ENCODE measurements at regions not wholly inside any gene's neighbourhood (a gene's known extent, or its start where the extent isn't known, plus 50 kb on each side); places are given as distances from the start of the nearest gene placed in this dataset.

DNA sequence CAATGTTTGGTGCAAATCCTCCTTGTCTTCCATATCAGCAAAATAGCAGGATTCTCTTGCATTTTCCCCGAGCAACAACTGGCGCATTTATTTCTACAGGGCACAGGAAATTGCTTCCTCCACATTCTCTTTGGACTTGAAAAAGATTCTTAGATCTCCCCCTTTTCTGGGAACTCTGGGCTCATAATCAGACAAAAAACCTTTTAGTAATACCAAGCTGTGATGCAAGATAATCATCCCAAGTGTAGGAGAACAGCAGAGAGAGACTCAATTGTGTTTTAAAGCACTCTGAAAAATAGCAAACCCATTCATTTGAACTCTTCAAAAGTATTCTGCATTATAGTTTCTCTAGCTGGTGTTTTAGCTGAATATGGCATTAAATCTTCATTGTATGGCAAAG lies 419.6 kb upstream of the NPVF start:
- DNase-seq (no peak), ATAC-seq (no peak)
- Histone ChIP-seq H3K9me3 (no peaks in the 10 kb centered on the region), H3K4me1 (ENCODE audit: low read depth) (no peaks in the 10 kb centered on the region), H3K36me3 (ENCODE audit: low read depth) (no peaks in the 10 kb centered on the region), H3K4me3 (no peak overlapping the region)
- TF ChIP-seq, protein P1, sequence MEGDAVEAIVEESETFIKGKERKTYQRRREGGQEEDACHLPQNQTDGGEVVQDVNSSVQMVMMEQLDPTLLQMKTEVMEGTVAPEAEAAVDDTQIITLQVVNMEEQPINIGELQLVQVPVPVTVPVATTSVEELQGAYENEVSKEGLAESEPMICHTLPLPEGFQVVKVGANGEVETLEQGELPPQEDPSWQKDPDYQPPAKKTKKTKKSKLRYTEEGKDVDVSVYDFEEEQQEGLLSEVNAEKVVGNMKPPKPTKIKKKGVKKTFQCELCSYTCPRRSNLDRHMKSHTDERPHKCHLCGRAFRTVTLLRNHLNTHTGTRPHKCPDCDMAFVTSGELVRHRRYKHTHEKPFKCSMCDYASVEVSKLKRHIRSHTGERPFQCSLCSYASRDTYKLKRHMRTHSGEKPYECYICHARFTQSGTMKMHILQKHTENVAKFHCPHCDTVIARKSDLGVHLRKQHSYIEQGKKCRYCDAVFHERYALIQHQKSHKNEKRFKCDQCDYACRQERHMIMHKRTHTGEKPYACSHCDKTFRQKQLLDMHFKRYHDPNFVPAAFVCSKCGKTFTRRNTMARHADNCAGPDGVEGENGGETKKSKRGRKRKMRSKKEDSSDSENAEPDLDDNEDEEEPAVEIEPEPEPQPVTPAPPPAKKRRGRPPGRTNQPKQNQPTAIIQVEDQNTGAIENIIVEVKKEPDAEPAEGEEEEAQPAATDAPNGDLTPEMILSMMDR (IDR thresholded peaks at IDR 0.05): no peak
- intact Hi-C loops (cut with DNase I, micrococcal nuclease): no loop called here

DNA sequence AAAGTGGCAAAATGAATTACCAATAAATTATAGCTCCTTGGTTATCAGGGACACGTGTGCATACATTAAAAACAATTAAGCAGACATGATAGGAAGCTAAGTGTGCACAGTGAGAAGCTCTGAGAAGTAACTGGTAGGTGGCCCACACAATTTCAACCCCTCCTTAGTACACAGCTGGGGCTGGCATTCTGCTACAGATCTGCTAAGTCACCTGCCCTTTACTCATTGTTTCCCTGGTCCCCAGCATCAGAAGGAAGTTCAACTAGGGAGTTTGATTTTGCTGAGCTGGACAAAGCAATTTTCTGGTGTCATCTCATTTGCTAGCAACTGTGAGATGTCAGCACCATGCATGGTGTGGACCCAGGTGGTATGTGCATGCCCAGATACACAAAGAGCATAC lies 424.1 kb upstream of the NPVF start:
- TF ChIP-seq, protein P1 (IDR thresholded peaks at IDR 0.05): no peak
- intact Hi-C loops (cut with DNase I, micrococcal nuclease): no loop called here
- Histone ChIP-seq H3K36me3 (ENCODE audit: low read depth) (no peaks in the 10 kb centered on the region), H3K4me1 (ENCODE audit: low read depth) (no peaks in the 10 kb centered on the region), H3K9me3 (no peaks in the 10 kb centered on the region), H3K4me3 (no peak overlapping the region)
- DNase-seq (no peak), ATAC-seq (no peak)

DNA sequence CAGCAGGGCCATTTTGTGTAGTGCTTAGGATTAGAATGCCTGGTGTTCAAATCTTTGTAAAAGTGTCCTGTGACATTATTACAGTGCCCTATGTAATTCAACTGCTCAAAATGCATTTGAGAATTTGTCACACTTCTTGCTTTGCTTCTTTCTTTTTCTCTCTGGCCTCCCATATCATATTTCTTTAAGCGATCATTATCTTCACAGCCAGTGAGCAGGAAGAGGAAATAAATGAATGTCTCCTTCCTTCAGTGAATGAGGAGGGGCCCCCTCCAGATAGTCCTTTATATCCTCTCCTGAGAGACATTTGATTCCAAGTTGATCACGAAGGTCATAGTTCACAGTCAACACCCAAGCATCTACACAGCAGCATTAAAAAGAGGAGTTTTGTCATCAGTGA lies 425.1 kb upstream of the NPVF start:
- intact Hi-C loops (cut with DNase I, micrococcal nuclease): no loop called here
- Histone ChIP-seq H3K9me3 (no peaks in the 10 kb centered on the region), H3K4me1 (ENCODE audit: low read depth) (no peaks in the 10 kb centered on the region), H3K4me3 (no peak overlapping the region), H3K36me3 (ENCODE audit: low read depth) (no peaks in the 10 kb centered on the region)
- TF ChIP-seq, protein P1 (IDR thresholded peaks at IDR 0.05): no peak
- ATAC-seq (peak; percentile 18), DNase-seq (no peak)

DNA sequence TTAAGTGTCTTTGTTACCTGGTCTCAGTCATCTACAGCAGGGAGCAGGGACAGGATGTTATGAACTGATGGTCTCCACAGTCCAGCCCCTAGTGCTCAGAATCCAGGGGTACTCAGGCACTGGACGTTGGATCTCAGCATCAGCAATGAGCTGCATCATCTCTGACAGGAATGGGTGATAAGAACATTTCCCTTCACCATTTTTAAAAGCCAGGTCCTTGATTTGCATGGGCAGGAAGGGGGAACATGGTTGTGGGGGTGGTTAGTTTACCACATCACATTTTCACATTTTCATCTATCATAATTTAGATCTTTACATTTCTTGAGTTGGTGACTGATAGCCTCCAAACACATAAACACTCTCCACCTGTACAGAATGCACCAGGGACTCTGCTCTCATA lies 427.8 kb upstream of the NPVF start:
- intact Hi-C loops (cut with DNase I, micrococcal nuclease): no loop called here
- Histone ChIP-seq H3K4me1 (ENCODE audit: low read depth) (no peaks in the 10 kb centered on the region), H3K4me3 (no peak overlapping the region), H3K9me3 (no peaks in the 10 kb centered on the region), H3K36me3 (ENCODE audit: low read depth) (no peaks in the 10 kb centered on the region)
- DNase-seq (no peak), ATAC-seq (no peak)
- TF ChIP-seq, protein P1 (IDR thresholded peaks at IDR 0.05): no peak

DNA sequence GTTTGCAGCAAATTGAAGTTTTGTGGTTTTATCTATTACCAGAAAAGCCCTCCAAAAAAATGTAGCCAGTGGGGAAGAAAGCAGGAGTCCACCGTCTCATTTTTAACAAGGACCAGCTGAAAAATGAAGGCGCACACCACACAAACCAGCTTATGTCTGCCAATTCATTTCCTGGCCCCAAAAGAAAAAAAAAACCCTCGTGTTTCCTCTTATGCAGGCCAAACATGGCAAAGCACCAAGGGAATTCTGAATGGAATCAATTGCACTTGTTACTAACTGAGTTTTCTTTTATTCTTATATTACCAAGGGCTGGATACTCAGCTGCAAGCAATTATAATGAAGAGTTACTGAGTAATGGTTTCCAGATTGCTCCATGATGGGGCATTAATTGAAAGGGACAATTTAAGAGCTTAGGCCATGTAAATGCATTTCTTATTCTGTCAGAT lies 428.3 kb upstream of the NPVF start:
- H3K36me3 ChIP-seq (ENCODE audit: low read depth): no peaks in the 10 kb centered on the region
- intact Hi-C loops (cut with DNase I, micrococcal nuclease): no loop called here
- DNase-seq (no peak), ATAC-seq (no peak)
- H3K4me3 ChIP-seq: no peak overlapping the region
- H3K4me1 ChIP-seq (ENCODE audit: low read depth): no peaks in the 10 kb centered on the region
- no peaks in the 10 kb centered on the region for H3K9me3 ChIP-seq
- TF ChIP-seq, protein P1 (IDR thresholded peaks at IDR 0.05): no peak

DNA sequence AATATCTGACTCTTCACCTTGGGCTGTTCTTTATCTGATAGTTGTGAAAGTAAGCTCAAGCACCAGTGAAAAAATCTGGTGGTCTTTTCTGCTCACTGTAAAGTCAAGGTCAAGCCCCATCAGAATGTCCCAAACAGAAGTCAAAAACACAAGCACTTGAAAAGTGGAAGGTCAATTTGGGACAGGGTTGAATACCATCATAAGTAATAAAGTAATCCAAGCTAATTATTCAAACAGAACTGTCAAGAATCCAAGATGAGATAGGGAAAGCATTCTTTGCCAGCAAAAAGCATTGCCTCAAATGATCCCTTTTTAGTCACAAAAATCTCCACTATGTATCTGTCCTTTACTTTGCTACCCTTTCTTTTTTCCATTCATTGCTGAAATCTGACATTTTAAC lies 430.1 kb upstream of the NPVF start:
- Histone ChIP-seq H3K9me3 (no peaks in the 10 kb centered on the region), H3K36me3 (ENCODE audit: low read depth) (no peaks in the 10 kb centered on the region), H3K4me3 (no peak overlapping the region), H3K4me1 (ENCODE audit: low read depth) (no peaks in the 10 kb centered on the region)
- no peak for ATAC-seq
- no peak for DNase-seq
- TF ChIP-seq, protein P1 (IDR thresholded peaks at IDR 0.05): no peak
- intact Hi-C loops (cut with DNase I, micrococcal nuclease): no loop called here
